ENCODE measurements at regions not wholly inside any gene's neighbourhood (a gene's known extent, or its start where the extent isn't known, plus 50 kb on each side); places are given as distances from the start of the nearest gene placed in this dataset.

- no peaks in the 10 kb centered on the region for H3K79me2 ChIP-seq (ENCODE audit: insufficient read depth, low read length)
- H3K4me3 ChIP-seq (ENCODE audit: insufficient read depth, low read length, poor library complexity, severe bottlenecking), result no peak overlapping the region
- no peaks in the 10 kb centered on the region for H3K27me3 ChIP-seq (ENCODE audit: low read length)
- H3K4me2 ChIP-seq (ENCODE audit: low read depth, low read length, poor library complexity, severe bottlenecking), result no peak overlapping the region
- H3K9ac ChIP-seq (ENCODE audit: low read length), result no peak overlapping the region
- no peaks in the 10 kb centered on the region for H3K36me3 ChIP-seq (ENCODE audit: low read length)
- H4K20me1 ChIP-seq (ENCODE audit: low read depth, low read length), result no peaks in the 10 kb centered on the region
- no peaks in the 10 kb centered on the region for H3K9me3 ChIP-seq (ENCODE audit: insufficient read depth, low read length)
- H2AFZ ChIP-seq (ENCODE audit: low read depth, low read length, severe bottlenecking), result no peak overlapping the region
- no peaks in the 10 kb centered on the region for H3K9me2 ChIP-seq (replicated peaks; ENCODE audit: insufficient read depth, low read length)
- no peak for TF ChIP-seq EZH2phosphoT487 (conservative IDR thresholded peaks at IDR 0.05; ENCODE audit: low read length)
- H3F3A ChIP-seq (ENCODE audit: insufficient read depth), result no peaks in the 10 kb centered on the region
- no peak overlapping the region for H3K27ac ChIP-seq (ENCODE audit: low read depth, low read length)
Measured at GRCh38 chr12:24222968-24223367, 273.5 kb upstream of the SOX5 start.

DNA sequence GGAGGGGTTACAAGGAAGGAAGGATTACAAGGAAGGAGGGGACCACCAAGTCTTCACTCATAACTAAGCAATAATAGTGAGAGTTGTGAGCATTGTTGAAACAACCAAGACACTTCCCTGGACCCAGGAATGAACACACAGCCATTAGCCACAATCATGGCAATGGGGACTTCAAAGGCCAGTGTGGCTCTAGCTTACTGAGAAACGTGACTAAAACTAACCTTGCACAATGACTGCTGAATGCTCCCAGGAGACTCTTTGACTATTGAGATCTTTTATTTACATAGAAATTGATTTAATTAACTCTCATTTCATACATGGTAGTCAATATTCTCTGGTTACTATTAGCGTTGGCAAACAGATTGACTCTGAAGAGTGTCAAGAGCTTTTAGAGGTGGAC is 263.0 kb upstream of the SOX5 start:
- no peaks in the 10 kb centered on the region for H3K9me2 ChIP-seq (replicated peaks; ENCODE audit: insufficient read depth, low read length)
- H4K20me1 ChIP-seq (ENCODE audit: low read depth, low read length), result no peaks in the 10 kb centered on the region
- no peaks in the 10 kb centered on the region for H3K9me3 ChIP-seq (ENCODE audit: insufficient read depth, low read length)
- no peak overlapping the region for H3K4me2 ChIP-seq (ENCODE audit: low read depth, low read length, poor library complexity, severe bottlenecking)
- H3F3A ChIP-seq (ENCODE audit: insufficient read depth), result no peaks in the 10 kb centered on the region
- H3K9ac ChIP-seq (ENCODE audit: low read length), result no peak overlapping the region
- no peaks in the 10 kb centered on the region for H3K79me2 ChIP-seq (ENCODE audit: insufficient read depth, low read length)
- no peaks in the 10 kb centered on the region for H3K27me3 ChIP-seq (ENCODE audit: low read length)
- no peak overlapping the region for H3K4me3 ChIP-seq (ENCODE audit: insufficient read depth, low read length, poor library complexity, severe bottlenecking)
- H3K27ac ChIP-seq (ENCODE audit: low read depth, low read length), result no peak overlapping the region
- no peaks in the 10 kb centered on the region for H3K36me3 ChIP-seq (ENCODE audit: low read length)
- no peak overlapping the region for H2AFZ ChIP-seq (ENCODE audit: low read depth, low read length, severe bottlenecking)
- no peak for TF ChIP-seq CTCF (IDR thresholded peaks at IDR 0.05; ENCODE audit: insufficient read depth, low read length, poor library complexity, severe bottlenecking)
- no peak for TF ChIP-seq EZH2phosphoT487 (conservative IDR thresholded peaks at IDR 0.05; ENCODE audit: low read length)

DNA sequence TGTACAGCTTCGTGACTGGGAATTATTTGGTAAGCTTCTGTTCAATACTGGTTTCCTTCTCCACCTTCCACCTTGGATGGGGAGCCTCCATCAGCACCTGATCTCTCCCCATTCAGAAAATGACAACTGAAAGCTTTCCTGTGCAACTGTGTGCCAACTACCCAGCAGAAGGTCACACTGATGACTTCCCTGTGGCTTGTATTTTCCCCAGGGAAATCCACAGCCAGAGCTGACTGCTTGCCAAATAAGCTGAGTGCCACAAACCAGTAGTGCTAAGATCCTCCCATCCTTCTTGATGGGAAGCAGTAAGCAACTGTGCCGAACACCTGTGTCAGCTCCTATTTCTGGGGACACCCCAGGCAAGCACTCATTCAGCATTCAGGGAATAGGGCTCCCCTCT is 257.2 kb upstream of the SOX5 start:
- TF ChIP-seq CTCF (IDR thresholded peaks at IDR 0.05; ENCODE audit: insufficient read depth, low read length, poor library complexity, severe bottlenecking) (no peak), EZH2phosphoT487 (conservative IDR thresholded peaks at IDR 0.05; ENCODE audit: low read length) (no peak)
- Histone ChIP-seq H3K27me3 (ENCODE audit: low read length) (no peaks in the 10 kb centered on the region), H3K27ac (ENCODE audit: low read depth, low read length) (no peak overlapping the region), H2AFZ (ENCODE audit: low read depth, low read length, severe bottlenecking) (no peak overlapping the region), H3K9me3 (ENCODE audit: insufficient read depth, low read length) (no peaks in the 10 kb centered on the region), H3K36me3 (ENCODE audit: low read length) (no peaks in the 10 kb centered on the region), H3K4me3 (ENCODE audit: insufficient read depth, low read length, poor library complexity, severe bottlenecking) (no peak overlapping the region), H3K4me2 (ENCODE audit: low read depth, low read length, poor library complexity, severe bottlenecking) (no peak overlapping the region), H4K20me1 (ENCODE audit: low read depth, low read length) (no peaks in the 10 kb centered on the region), H3K9ac (ENCODE audit: low read length) (no peak overlapping the region), H3K79me2 (ENCODE audit: insufficient read depth, low read length) (no peaks in the 10 kb centered on the region), H3F3A (ENCODE audit: insufficient read depth) (no peaks in the 10 kb centered on the region), H3K9me2 (replicated peaks; ENCODE audit: insufficient read depth, low read length) (no peaks in the 10 kb centered on the region)

- Histone ChIP-seq H3K27me3 (ENCODE audit: low read length) (no peaks in the 10 kb centered on the region), H2AFZ (ENCODE audit: low read depth, low read length, severe bottlenecking) (no peak overlapping the region), H3K9me3 (ENCODE audit: insufficient read depth, low read length) (no peaks in the 10 kb centered on the region), H4K20me1 (ENCODE audit: low read depth, low read length) (no peaks in the 10 kb centered on the region), H3K27ac (ENCODE audit: low read depth, low read length) (no peak overlapping the region), H3K4me3 (ENCODE audit: insufficient read depth, low read length, poor library complexity, severe bottlenecking) (no peak overlapping the region), H3K9me2 (replicated peaks; ENCODE audit: insufficient read depth, low read length) (no peaks in the 10 kb centered on the region), H3K36me3 (ENCODE audit: low read length) (no peaks in the 10 kb centered on the region), H3K79me2 (ENCODE audit: insufficient read depth, low read length) (no peaks in the 10 kb centered on the region), H3F3A (ENCODE audit: insufficient read depth) (no peaks in the 10 kb centered on the region), H3K4me2 (ENCODE audit: low read depth, low read length, poor library complexity, severe bottlenecking) (no peak overlapping the region), H3K9ac (ENCODE audit: low read length) (no peak overlapping the region)
- TF ChIP-seq EZH2phosphoT487 (conservative IDR thresholded peaks at IDR 0.05; ENCODE audit: low read length) (no peak), CTCF (IDR thresholded peaks at IDR 0.05; ENCODE audit: insufficient read depth, low read length, poor library complexity, severe bottlenecking) (no peak)
Measured at GRCh38 chr12:24201258-24201970, 251.9 kb upstream of the SOX5 start.
